ACC112 (cell line): ENCODE measurements at regions not wholly inside any gene's neighbourhood (a gene's known extent, or its start where the extent isn't known, plus 50 kb on each side); places are given as distances from the start of the nearest gene placed in this dataset.
"Not testable (repeated sequence)": the region's sequence is repeated elsewhere in the genome, so short reads cannot be mapped to it uniquely, and the experiment has no call there.

Experiments used
- H2AFZ ChIP-seq: fragments of 200-600 bp; sonication (generic); one replicate; pipeline ENCODE4 v1.6.0; 2017; ENCODE audit warnings: antibody characterized with exemption, low read length; ENCODE audit not compliant: unreplicated experiment
- H3K27ac ChIP-seq: fragments of 200-600 bp; sonication (generic); 2 replicates; pipeline ENCODE4 v1.5.1; 2014; ENCODE audit warnings: low read depth, mild to moderate bottlenecking, antibody characterized with exemption, low read length, moderate library complexity
- H3K27me3 ChIP-seq: fragments of 200-600 bp; sonication (generic); 2 replicates; pipeline ENCODE4 v1.6.1; 2014; ENCODE audit warnings: mild to moderate bottlenecking, antibody characterized with exemption, low read length, moderate library complexity, mixed read lengths; ENCODE audit not compliant: insufficient read depth
- H3K36me3 ChIP-seq: fragments of 200-600 bp; sonication (generic); 2 replicates; pipeline ENCODE4 v1.6.1; 2016; ENCODE audit warnings: mild to moderate bottlenecking, antibody characterized with exemption, low read length, moderate library complexity, mixed read lengths; ENCODE audit not compliant: insufficient read depth
- H3K4me1 ChIP-seq: fragments of 200-600 bp; sonication (generic); one replicate; pipeline ENCODE4 v1.6.1; 2016; ENCODE audit warnings: low read length, mixed read lengths; ENCODE audit not compliant: insufficient read depth, unreplicated experiment, control insufficient read depth
- H3K4me3 ChIP-seq: fragments of 200-600 bp; sonication (generic); 2 replicates; pipeline ENCODE4 v1.5.1; 2014; ENCODE audit warnings: mild to moderate bottlenecking, low read depth, low read length
- H3K79me2 ChIP-seq: fragments of 200-600 bp; sonication (generic); one replicate; pipeline ENCODE4 v1.6.0; 2016; ENCODE audit warnings: low read length; ENCODE audit not compliant: control insufficient read depth, unreplicated experiment, insufficient read depth

GRCh38 chr1:56248138-56248537 lies 331.2 kb downstream of the PLPP3 start:
- no peaks in the 10 kb centered on the region for H3K4me1 ChIP-seq
- no peaks in the 10 kb centered on the region for H3K79me2 ChIP-seq
- H3K4me3 ChIP-seq, result no peak overlapping the region
- no peak overlapping the region for H3K27ac ChIP-seq
- H3K36me3 ChIP-seq, result no peaks in the 10 kb centered on the region
- H3K27me3 ChIP-seq, result no peaks in the 10 kb centered on the region
- no peak overlapping the region for H2AFZ ChIP-seq

GRCh38 chr1:56246726-56247125 lies 332.6 kb downstream of the PLPP3 start:
- not testable (repeated sequence) for H3K4me1 ChIP-seq, H3K27me3 ChIP-seq, H3K27ac ChIP-seq, H3K36me3 ChIP-seq, H3K79me2 ChIP-seq, H2AFZ ChIP-seq, H3K4me3 ChIP-seq

GRCh38 chr1:56240400-56240799 lies 339.0 kb downstream of the PLPP3 start:
- Histone ChIP-seq H3K4me1 (no peaks in the 10 kb centered on the region), H3K79me2 (no peaks in the 10 kb centered on the region), H2AFZ (no peak overlapping the region), H3K27ac (no peak overlapping the region), H3K36me3 (no peaks in the 10 kb centered on the region), H3K4me3 (no peak overlapping the region), H3K27me3 (no peaks in the 10 kb centered on the region)

- Histone ChIP-seq H3K36me3 (no peaks in the 10 kb centered on the region), H2AFZ (no peak overlapping the region), H3K27me3 (no peaks in the 10 kb centered on the region), H3K4me1 (no peaks in the 10 kb centered on the region), H3K27ac (no peak overlapping the region), H3K79me2 (no peaks in the 10 kb centered on the region), H3K4me3 (no peak overlapping the region)
These were observed 341.8 kb downstream of the PLPP3 start for GRCh38 chr1:56237491-56238064.

GRCh38 chr1:56236688-56237087 lies 342.7 kb downstream of the PLPP3 start:
- no peak overlapping the region for H3K4me3 ChIP-seq
- H2AFZ ChIP-seq, result no peak overlapping the region
- no peaks in the 10 kb centered on the region for H3K79me2 ChIP-seq
- H3K27me3 ChIP-seq, result no peaks in the 10 kb centered on the region
- H3K4me1 ChIP-seq, result no peaks in the 10 kb centered on the region
- H3K36me3 ChIP-seq, result no peaks in the 10 kb centered on the region
- H3K27ac ChIP-seq, result no peak overlapping the region

- H3K4me1 ChIP-seq, result no peaks in the 10 kb centered on the region
- H3K27ac ChIP-seq, result no peak overlapping the region
- no peaks in the 10 kb centered on the region for H3K36me3 ChIP-seq
- no peaks in the 10 kb centered on the region for H3K79me2 ChIP-seq
- H3K27me3 ChIP-seq, result no peaks in the 10 kb centered on the region
- no peak overlapping the region for H3K4me3 ChIP-seq
- no peak overlapping the region for H2AFZ ChIP-seq
These were observed 343.4 kb downstream of the PLPP3 start for GRCh38 chr1:56235909-56236510.

GRCh38 chr1:56229186-56229585 lies 350.2 kb downstream of the PLPP3 start:
- Histone ChIP-seq H3K4me1 (no peaks in the 10 kb centered on the region), H3K27ac (no peak overlapping the region), H3K79me2 (no peaks in the 10 kb centered on the region), H3K36me3 (no peaks in the 10 kb centered on the region), H3K27me3 (no peaks in the 10 kb centered on the region), H3K4me3 (no peak overlapping the region), H2AFZ (no peak overlapping the region)

GRCh38 chr1:56227886-56228285 lies 351.5 kb downstream of the PLPP3 start:
- no peak overlapping the region for H2AFZ ChIP-seq
- no peaks in the 10 kb centered on the region for H3K4me1 ChIP-seq
- no peaks in the 10 kb centered on the region for H3K27me3 ChIP-seq
- H3K4me3 ChIP-seq, result no peak overlapping the region
- no peaks in the 10 kb centered on the region for H3K36me3 ChIP-seq
- H3K79me2 ChIP-seq, result no peaks in the 10 kb centered on the region
- no peak overlapping the region for H3K27ac ChIP-seq

GRCh38 chr1:56227401-56227800 lies 352.0 kb downstream of the PLPP3 start:
- no peak overlapping the region for H3K27ac ChIP-seq
- no peaks in the 10 kb centered on the region for H3K4me1 ChIP-seq
- H2AFZ ChIP-seq, result no peak overlapping the region
- H3K4me3 ChIP-seq, result no peak overlapping the region
- H3K27me3 ChIP-seq, result no peaks in the 10 kb centered on the region
- no peaks in the 10 kb centered on the region for H3K36me3 ChIP-seq
- H3K79me2 ChIP-seq, result no peaks in the 10 kb centered on the region

- Histone ChIP-seq H3K27me3 (no peaks in the 10 kb centered on the region), H2AFZ (no peak overlapping the region), H3K79me2 (no peaks in the 10 kb centered on the region), H3K4me3 (no peak overlapping the region), H3K36me3 (no peaks in the 10 kb centered on the region), H3K4me1 (no peaks in the 10 kb centered on the region), H3K27ac (no peak overlapping the region)
These were observed 353.2 kb downstream of the PLPP3 start for GRCh38 chr1:56225964-56226815.

GRCh38 chr1:56223968-56224367 lies 355.4 kb downstream of the PLPP3 start:
- Histone ChIP-seq H3K79me2 (no peaks in the 10 kb centered on the region), H3K4me1 (no peaks in the 10 kb centered on the region), H2AFZ (no peak overlapping the region), H3K27ac (no peak overlapping the region), H3K4me3 (no peak overlapping the region), H3K27me3 (no peaks in the 10 kb centered on the region), H3K36me3 (no peaks in the 10 kb centered on the region)
